SK-N-SH treated with all-trans-retinoic acid at 6 μM for 48 hours (cell line): ENCODE measurements at regions not wholly inside any gene's neighbourhood (a gene's known extent, or its start where the extent isn't known, plus 50 kb on each side); places are given as distances from the start of the nearest gene placed in this dataset.

ENCODE experiments used
- GLIS3 ChIP-seq: fragments of 250-450 bp; sonication (Bioruptor Pico); IDR thresholded peaks from 2 replicates; pipeline ENCODE4 v1.5.0; 2020; ENCODE audit warnings: mild to moderate bottlenecking, moderate library complexity
- TCF4 ChIP-seq: fragments of 250-450 bp; sonication (Bioruptor Pico); IDR thresholded peaks from 2 replicates; pipeline ENCODE4 v1.8.0; 2021; ENCODE audit warnings: mild to moderate bottlenecking, moderate library complexity, borderline replicate concordance
- TOX ChIP-seq: fragments of 250-450 bp; sonication (Bioruptor Pico); IDR thresholded peaks from 2 replicates; pipeline ENCODE4 v1.8.0; 2021; ENCODE audit warnings: mild to moderate bottlenecking, moderate library complexity, borderline replicate concordance
- ZFP30 ChIP-seq: fragments of 450-650 bp; formaldehyde crosslinking; IDR thresholded peaks from 2 replicates; pipeline ENCODE4 v1.5.0; 2022; ENCODE audit warnings: mild to moderate bottlenecking, moderate library complexity
- TF ChIP-seq, protein P1 (sequence below): fragments of 250-450 bp; sonication (Bioruptor Pico); IDR thresholded peaks from 2 replicates; pipeline ENCODE4 v1.5.1; 2020; ENCODE audit warnings: low read depth, mild to moderate bottlenecking, moderate library complexity

DNA sequence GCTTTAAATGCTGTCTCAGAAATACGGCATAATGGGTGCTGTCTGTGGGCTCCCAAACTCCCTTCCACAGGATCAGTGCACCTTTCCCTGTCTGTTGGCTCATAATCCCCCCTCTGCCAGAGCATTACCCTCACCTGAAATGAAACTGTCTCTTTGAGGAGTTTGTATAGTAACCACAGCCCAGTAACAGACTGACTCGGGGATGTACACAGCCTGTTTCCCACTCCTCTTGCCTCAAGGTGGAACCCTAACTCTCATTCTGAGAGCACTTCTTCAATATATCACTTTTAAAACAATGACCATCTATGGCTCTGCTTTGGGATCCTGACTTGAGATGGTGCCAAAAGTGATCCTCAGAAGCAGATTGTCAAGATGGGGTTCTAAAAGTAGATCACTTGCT lies 332.5 kb downstream of the AMY1C start:
- TF ChIP-seq ZFP30 (CRISPR knock-in tag) (no peak), GLIS3 (CRISPR knock-in tag) (no peak), TCF4 (CRISPR knock-in tag) (no peak), TOX (CRISPR knock-in tag) (no peak)
- TF ChIP-seq, protein P1, sequence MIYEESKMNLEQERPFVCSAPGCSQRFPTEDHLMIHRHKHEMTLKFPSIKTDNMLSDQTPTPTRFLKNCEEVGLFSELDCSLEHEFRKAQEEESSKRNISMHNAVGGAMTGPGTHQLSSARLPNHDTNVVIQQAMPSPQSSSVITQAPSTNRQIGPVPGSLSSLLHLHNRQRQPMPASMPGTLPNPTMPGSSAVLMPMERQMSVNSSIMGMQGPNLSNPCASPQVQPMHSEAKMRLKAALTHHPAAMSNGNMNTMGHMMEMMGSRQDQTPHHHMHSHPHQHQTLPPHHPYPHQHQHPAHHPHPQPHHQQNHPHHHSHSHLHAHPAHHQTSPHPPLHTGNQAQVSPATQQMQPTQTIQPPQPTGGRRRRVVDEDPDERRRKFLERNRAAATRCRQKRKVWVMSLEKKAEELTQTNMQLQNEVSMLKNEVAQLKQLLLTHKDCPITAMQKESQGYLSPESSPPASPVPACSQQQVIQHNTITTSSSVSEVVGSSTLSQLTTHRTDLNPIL (CRISPR knock-in tag): no peak
